CD14-positive monocyte (primary cell): ENCODE measurements at regions not wholly inside any gene's neighbourhood (a gene's known extent, or its start where the extent isn't known, plus 50 kb on each side); places are given as distances from the start of the nearest gene placed in this dataset.

Source experiments
- DNase-seq, 3 donors: peaks; one replicate each; pipeline ENCODE4 v3.0.0-alpha.2; 2011 to 2022
- H2AFZ ChIP-seq: 2 replicates; pipeline ENCODE4 v1.6.0; 2012; ENCODE audit warnings: mild to moderate bottlenecking, low read depth, low read length, inconsistent platforms; ENCODE audit not compliant: insufficient read depth, poor library complexity, severe bottlenecking
- H3K27ac ChIP-seq, 2 donors: 1 replicate in 1 of 2; 2 replicates in 1 of 2; pipeline ENCODE4 v1.5.1; 2012 to 2013; ENCODE audit warnings: low read length in 2 of 2, control low read depth in 1 of 2, inconsistent platforms in 1 of 2, low read depth in 1 of 2, mild to moderate bottlenecking in 1 of 2
- H3K27me3 ChIP-seq, 2 donors: one replicate each; pipeline versions ENCODE4 v1.6.0 to v1.6.1; 2011 to 2013; ENCODE audit warnings: low read length in 2 of 2; ENCODE audit not compliant: control insufficient read depth in 2 of 2, insufficient read depth in 2 of 2
- H3K36me3 ChIP-seq, 2 donors: replicated peaks in 1 of 2; 1 replicate in 1 of 2; 2 replicates in 1 of 2; pipeline versions ENCODE4 v1.5.1 to v1.6.1; 2012 to 2013; ENCODE audit warnings: low read length in 2 of 2, control low read depth in 1 of 2, inconsistent platforms in 1 of 2, mild to moderate bottlenecking in 1 of 2; ENCODE audit not compliant: insufficient read depth in 2 of 2, control insufficient read depth in 1 of 2
- H3K4me1 ChIP-seq, 2 donors: 1 replicate in 1 of 2; 2 replicates in 1 of 2; pipeline versions ENCODE4 v1.5.1 to v1.6.1; 2012 to 2013; ENCODE audit warnings: low read length in 2 of 2, control low read depth in 1 of 2, inconsistent platforms in 1 of 2, mild to moderate bottlenecking in 1 of 2, moderate library complexity in 1 of 2; ENCODE audit not compliant: insufficient read depth in 2 of 2, control insufficient read depth in 1 of 2
- H3K4me2 ChIP-seq: replicated peaks from 2 replicates; pipeline ENCODE3; 2012; ENCODE audit warnings: low read length, moderate library complexity, mild to moderate bottlenecking; ENCODE audit not compliant: poor library complexity, severe bottlenecking; ENCODE audit errors: extremely low read depth
- H3K4me3 ChIP-seq, 3 experiments: fragments of 200-600 bp in 1 of 3; sonication (generic) in 1 of 3; replicated peaks in 1 of 3; 1 replicate in 2 of 3; 2 replicates in 1 of 3; pipeline ENCODE4 v1.5.1; 2011 to 2013; ENCODE audit warnings: low read length in 3 of 3, mild to moderate bottlenecking in 3 of 3, control low read depth in 2 of 3, low read depth in 2 of 3, inconsistent platforms in 1 of 3, moderate library complexity in 1 of 3
- H3K79me2 ChIP-seq: 2 replicates; pipeline ENCODE4 v1.6.0; 2012; ENCODE audit warnings: mild to moderate bottlenecking, control low read depth, inconsistent platforms, low read length, moderate library complexity; ENCODE audit not compliant: insufficient read depth
- H3K9ac ChIP-seq: 2 replicates; pipeline ENCODE4 v1.6.0; 2017; ENCODE audit warnings: low read length, mild to moderate bottlenecking; ENCODE audit not compliant: insufficient read depth, poor library complexity, severe bottlenecking
- H3K9me3 ChIP-seq, 2 donors: replicated peaks in 1 of 2; 1 replicate in 1 of 2; 2 replicates in 1 of 2; pipeline versions ENCODE4 v1.5.1 to v1.6.1; 2012 to 2013; ENCODE audit warnings: low read length in 2 of 2, control low read depth in 1 of 2; ENCODE audit not compliant: control insufficient read depth in 1 of 2, insufficient read depth in 1 of 2
- H4K20me1 ChIP-seq: 2 replicates; pipeline ENCODE4 v1.6.0; 2012; ENCODE audit warnings: mild to moderate bottlenecking, low read length, control low read depth, moderate library complexity; ENCODE audit not compliant: insufficient read depth
- H3K27ac Mint-ChIP-seq, 7 donors: one replicate each; pipeline ENCODE4 v1.8.0; 2020; ENCODE audit warnings: mild to moderate bottlenecking in 7 of 7, mixed read lengths in 7 of 7, moderate library complexity in 6 of 7, inconsistent platforms in 2 of 7
- H3K27me3 Mint-ChIP-seq, 3 donors: one replicate each; pipeline ENCODE4 v1.8.0; 2021 to 2022; ENCODE audit warnings: low read depth in 3 of 3, mild to moderate bottlenecking in 3 of 3, mixed read lengths in 3 of 3, moderate library complexity in 3 of 3, inconsistent platforms in 1 of 3
- H3K36me3 Mint-ChIP-seq, 2 donors: one replicate each; pipeline ENCODE4 v1.8.0; 2020; ENCODE audit warnings: mixed read lengths in 2 of 2, inconsistent platforms in 1 of 2, mild to moderate bottlenecking in 1 of 2
- H3K4me1 Mint-ChIP-seq: one replicate; pipeline ENCODE4 v1.8.0; 2020; ENCODE audit warnings: mild to moderate bottlenecking, mixed read lengths
- H3K4me3 Mint-ChIP-seq, 2 donors: one replicate each; pipeline ENCODE4 v1.8.0; 2020; ENCODE audit warnings: mild to moderate bottlenecking in 2 of 2, mixed read lengths in 2 of 2, moderate library complexity in 1 of 2
- H3K9me3 Mint-ChIP-seq, 7 donors: one replicate each; pipeline ENCODE4 v1.8.0; 2020 to 2022; ENCODE audit warnings: mixed read lengths in 7 of 7, mild to moderate bottlenecking in 6 of 7, moderate library complexity in 6 of 7, inconsistent platforms in 2 of 7
- WGBS: methylation state at CpG from one replicate; pipeline ENCODE4 v1.1.5; 2013; ENCODE audit warnings: missing lambda C conversion rate; ENCODE audit not compliant: insufficient coverage; 5-methylcytosine and 5-hydroxymethylcytosine counted together
- intact Hi-C, 2 donors: fragments of 100-400 bp; cut with micrococcal nuclease; formaldehyde crosslinking; loops; one replicate each; pipeline versions ENCODE4 v1.15.0 to v1.15.1; 2023
- TF ChIP-seq, protein P1 (sequence below): fragments of 200-600 bp; IDR thresholded peaks from one replicate; pipeline ENCODE4 v1.8.0; 2022; ENCODE audit warnings: antibody characterized with exemption, mild to moderate bottlenecking

DNA sequence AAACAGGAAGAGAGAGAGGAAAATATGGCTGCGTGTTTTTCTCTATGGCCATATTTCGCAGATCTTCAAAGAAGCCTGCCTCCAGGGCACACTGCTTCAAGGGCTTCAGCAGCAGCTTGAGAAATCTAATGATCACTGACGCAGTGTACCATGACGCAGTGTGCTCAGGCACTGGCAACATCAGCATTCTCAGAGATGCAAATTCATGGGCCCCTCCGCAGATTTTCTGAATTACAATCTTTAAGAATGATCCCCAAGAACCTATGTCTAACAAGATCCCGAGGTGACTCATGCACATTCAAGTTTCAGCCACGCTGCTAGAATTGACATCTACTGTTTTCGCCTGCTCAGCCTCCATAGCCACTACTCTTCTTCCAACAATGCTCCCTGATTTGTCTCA is 143.9 kb upstream of the ZNF366 start:
- H3K4me2 ChIP-seq = no peak overlapping the region
- TF ChIP-seq, protein P1, sequence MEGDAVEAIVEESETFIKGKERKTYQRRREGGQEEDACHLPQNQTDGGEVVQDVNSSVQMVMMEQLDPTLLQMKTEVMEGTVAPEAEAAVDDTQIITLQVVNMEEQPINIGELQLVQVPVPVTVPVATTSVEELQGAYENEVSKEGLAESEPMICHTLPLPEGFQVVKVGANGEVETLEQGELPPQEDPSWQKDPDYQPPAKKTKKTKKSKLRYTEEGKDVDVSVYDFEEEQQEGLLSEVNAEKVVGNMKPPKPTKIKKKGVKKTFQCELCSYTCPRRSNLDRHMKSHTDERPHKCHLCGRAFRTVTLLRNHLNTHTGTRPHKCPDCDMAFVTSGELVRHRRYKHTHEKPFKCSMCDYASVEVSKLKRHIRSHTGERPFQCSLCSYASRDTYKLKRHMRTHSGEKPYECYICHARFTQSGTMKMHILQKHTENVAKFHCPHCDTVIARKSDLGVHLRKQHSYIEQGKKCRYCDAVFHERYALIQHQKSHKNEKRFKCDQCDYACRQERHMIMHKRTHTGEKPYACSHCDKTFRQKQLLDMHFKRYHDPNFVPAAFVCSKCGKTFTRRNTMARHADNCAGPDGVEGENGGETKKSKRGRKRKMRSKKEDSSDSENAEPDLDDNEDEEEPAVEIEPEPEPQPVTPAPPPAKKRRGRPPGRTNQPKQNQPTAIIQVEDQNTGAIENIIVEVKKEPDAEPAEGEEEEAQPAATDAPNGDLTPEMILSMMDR = no peak
- H3K9me3 ChIP-seq = no peaks in the 10 kb centered on the region
- no peak for DNase-seq
- 97% methylated on average over 7 of the region's 8 CpGs for WGBS
- peaks cover 5 to 12% (median 10%) of the 10 kb centered on the region in 3 donors for H3K27me3 Mint-ChIP-seq
- H3K4me1 Mint-ChIP-seq = no peaks in the 10 kb centered on the region
- peaks cover 0 to 1% (median 0%) of the 10 kb centered on the region in 7 donors for H3K9me3 Mint-ChIP-seq
- H3K9ac ChIP-seq = no peak overlapping the region
- H3K79me2 ChIP-seq = no peaks in the 10 kb centered on the region
- intact Hi-C loops = no loop called here
- H3K4me1 ChIP-seq = no peaks in the 10 kb centered on the region
- no peaks in the 10 kb centered on the region for H4K20me1 ChIP-seq
- no peaks in the 10 kb centered on the region for H3K27me3 ChIP-seq
- no peaks in the 10 kb centered on the region for H3K36me3 ChIP-seq
- H3K27ac ChIP-seq = no peak overlapping the region
- no peak overlapping the region for H2AFZ ChIP-seq
- no peak overlapping the region for H3K27ac Mint-ChIP-seq
- H3K4me3 ChIP-seq = no peak overlapping the region
- H3K36me3 Mint-ChIP-seq = no peaks in the 10 kb centered on the region
- H3K4me3 Mint-ChIP-seq = no peak overlapping the region

DNA sequence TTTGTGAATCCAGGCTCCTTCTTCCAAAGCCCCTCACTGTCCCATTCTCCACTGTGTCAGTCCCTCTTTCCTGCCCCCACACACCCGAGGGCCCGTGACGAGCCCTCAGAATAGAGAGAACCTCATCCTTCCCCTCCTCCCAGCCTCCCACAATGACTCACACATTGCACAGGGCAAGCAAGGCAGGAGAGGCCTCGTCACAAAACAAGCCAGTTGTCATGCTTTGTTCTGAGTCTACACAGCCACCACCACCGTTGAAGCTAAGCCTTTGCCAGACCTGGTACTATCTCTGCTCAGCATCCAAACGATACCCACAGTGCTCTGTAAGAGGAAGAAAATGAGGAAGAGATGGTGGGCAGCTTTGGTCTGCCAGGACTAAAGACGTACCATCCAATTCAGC is 142.2 kb upstream of the ZNF366 start:
- Mint-ChIP-seq H3K36me3 (no peaks in the 10 kb centered on the region), H3K27ac (no peak overlapping the region), H3K27me3 (peaks cover 5 to 10% (median 10%) of the 10 kb centered on the region in 3 donors), H3K4me1 (no peaks in the 10 kb centered on the region), H3K4me3 (no peak overlapping the region), H3K9me3 (no peaks in the 10 kb centered on the region)
- DNase-seq = no peak
- no peak overlapping the region for H3K4me3 ChIP-seq
- H4K20me1 ChIP-seq = no peaks in the 10 kb centered on the region
- no peaks in the 10 kb centered on the region for H3K4me1 ChIP-seq
- no peaks in the 10 kb centered on the region for H3K36me3 ChIP-seq
- H3K9me3 ChIP-seq = no peaks in the 10 kb centered on the region
- H3K4me2 ChIP-seq = no peak overlapping the region
- H3K27me3 ChIP-seq = no peaks in the 10 kb centered on the region
- TF ChIP-seq, protein P1 = no peak
- WGBS = 82% methylated on average over 4 of the region's 7 CpGs
- H3K79me2 ChIP-seq = no peaks in the 10 kb centered on the region
- H2AFZ ChIP-seq = no peak overlapping the region
- H3K9ac ChIP-seq = no peak overlapping the region
- intact Hi-C loops = no loop called here
- no peak overlapping the region for H3K27ac ChIP-seq
